ENCODE measurements at regions not wholly inside any gene's neighbourhood (a gene's known extent, or its start where the extent isn't known, plus 50 kb on each side); places are given as distances from the start of the nearest gene placed in this dataset.

- POLR2A ChIA-PET = no interaction called here
- no peak overlapping the region for H3K27ac ChIP-seq (ENCODE audit: low read length)
- DNase-seq (ENCODE audit: low read depth, low spot score) (no peak), ATAC-seq (no peak)
- no peaks in the 10 kb centered on the region for H3K36me3 ChIP-seq (ENCODE audit: control insufficient read depth, insufficient read depth, low read length)
- BruUV-seq (replicated peaks) = no TSS peak
- no peak overlapping the region for H3K4me3 ChIP-seq (ENCODE audit: low read depth in 2 of 2, low read length in 2 of 2)
- H3K4me1 ChIP-seq (ENCODE audit: control insufficient read depth, insufficient read depth, low read length) = no peaks in the 10 kb centered on the region
- CTCF ChIA-PET = no interaction called here
- H3K27me3 ChIP-seq (ENCODE audit: control insufficient read depth, insufficient read depth, low read length) = no peaks in the 10 kb centered on the region
- in situ Hi-C loops (cut with HindIII; ENCODE audit: low pct_unique_long_range_greater_than_20kb, low sequenced_read_pairs) (no loop called here), intact Hi-C loops (cut with micrococcal nuclease; ENCODE audit: unreplicated experiment) (no loop called here)
- TF ChIP-seq SIN3A (IDR thresholded peaks at IDR 0.05; ENCODE audit: borderline replicate concordance, insufficient read depth, low read depth, low read length) (no peak), REST (IDR thresholded peaks at IDR 0.05; ENCODE audit: insufficient read depth in 1 of 2, low read depth in 2 of 2, low read length in 1 of 2) (no peak), TCF7L2 (IDR thresholded peaks at IDR 0.05; ENCODE audit: low read depth, low read length) (no peak), CTCF (IDR thresholded peaks at IDR 0.05) (no peak)
- H3K9me3 ChIP-seq (ENCODE audit: control insufficient read depth, insufficient read depth, low read depth, low read length) = no peaks in the 10 kb centered on the region
Observed at GRCh38 chr2:6493669-6494068, 372.0 kb downstream of the CMPK2 start.

GRCh38 chr2:6495466-6495865, 370.2 kb downstream of the CMPK2 start:
- BruUV-seq (replicated peaks) = no TSS peak
- ATAC-seq (no peak), DNase-seq (ENCODE audit: low read depth, low spot score) (no peak)
- in situ Hi-C loops (cut with HindIII; ENCODE audit: low pct_unique_long_range_greater_than_20kb, low sequenced_read_pairs) (no loop called here), intact Hi-C loops (cut with micrococcal nuclease; ENCODE audit: unreplicated experiment) (no loop called here)
- no peaks in the 10 kb centered on the region for H3K4me1 ChIP-seq (ENCODE audit: control insufficient read depth, insufficient read depth, low read length)
- CTCF ChIA-PET = no interaction called here
- no peaks in the 10 kb centered on the region for H3K27me3 ChIP-seq (ENCODE audit: control insufficient read depth, insufficient read depth, low read length)
- no peak overlapping the region for H3K4me3 ChIP-seq (ENCODE audit: low read depth in 2 of 2, low read length in 2 of 2)
- no peaks in the 10 kb centered on the region for H3K9me3 ChIP-seq (ENCODE audit: control insufficient read depth, insufficient read depth, low read depth, low read length)
- H3K36me3 ChIP-seq (ENCODE audit: control insufficient read depth, insufficient read depth, low read length) = no peaks in the 10 kb centered on the region
- TF ChIP-seq SIN3A (IDR thresholded peaks at IDR 0.05; ENCODE audit: borderline replicate concordance, insufficient read depth, low read depth, low read length) (no peak), REST (IDR thresholded peaks at IDR 0.05; ENCODE audit: insufficient read depth in 1 of 2, low read depth in 2 of 2, low read length in 1 of 2) (no peak), POLR2AphosphoS5 (IDR thresholded peaks at IDR 0.05; ENCODE audit: low read depth, low read length) (no peak), TCF7L2 (IDR thresholded peaks at IDR 0.05; ENCODE audit: low read depth, low read length) (no peak)
- POLR2A ChIA-PET = no interaction called here
- no peak overlapping the region for H3K27ac ChIP-seq (ENCODE audit: low read length)
